ENCODE measurements at regions not wholly inside any gene's neighbourhood (a gene's known extent, or its start where the extent isn't known, plus 50 kb on each side); places are given as distances from the start of the nearest gene placed in this dataset.

DNA sequence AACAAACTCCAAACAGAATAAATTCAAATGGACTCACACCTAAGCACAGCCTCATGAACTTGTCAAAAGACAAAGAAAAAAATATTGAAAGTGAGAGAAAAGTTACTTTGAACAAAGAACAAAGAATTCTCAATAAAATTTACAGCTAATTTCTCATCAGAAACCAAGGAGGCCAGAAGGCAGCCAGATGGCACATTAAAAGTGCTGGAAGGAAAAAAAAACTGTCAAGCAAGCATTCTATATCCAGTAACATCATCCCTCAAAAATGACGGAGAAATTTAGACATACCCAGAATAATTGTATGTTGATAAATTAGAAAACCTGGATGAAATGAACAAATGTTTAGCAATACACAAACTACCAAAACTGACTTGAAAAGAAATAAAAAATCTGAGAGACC is 129.8 kb upstream of the UQCRFS1 start:
- no peaks in the 10 kb centered on the region for H3K36me3 ChIP-seq (ENCODE audit: insufficient read depth, low read length)
- H3K4me3 ChIP-seq (ENCODE audit: low read length) = no peak overlapping the region
- peaks cover 50% of the 10 kb centered on the region for H3K9me3 ChIP-seq (ENCODE audit: insufficient read depth, low read depth, low read length)
- H3K4me1 ChIP-seq (ENCODE audit: insufficient read depth, low read length) = no peaks in the 10 kb centered on the region
- H3K27ac ChIP-seq (ENCODE audit: low read depth, low read length) = no peak overlapping the region
- H3K9ac ChIP-seq (ENCODE audit: low read depth, low read length) = no peak overlapping the region
- H3K27me3 ChIP-seq (ENCODE audit: insufficient read depth, low read length) = no peaks in the 10 kb centered on the region
- no CpG with 5 or more reads among the region's 1 CpG for WGBS

DNA sequence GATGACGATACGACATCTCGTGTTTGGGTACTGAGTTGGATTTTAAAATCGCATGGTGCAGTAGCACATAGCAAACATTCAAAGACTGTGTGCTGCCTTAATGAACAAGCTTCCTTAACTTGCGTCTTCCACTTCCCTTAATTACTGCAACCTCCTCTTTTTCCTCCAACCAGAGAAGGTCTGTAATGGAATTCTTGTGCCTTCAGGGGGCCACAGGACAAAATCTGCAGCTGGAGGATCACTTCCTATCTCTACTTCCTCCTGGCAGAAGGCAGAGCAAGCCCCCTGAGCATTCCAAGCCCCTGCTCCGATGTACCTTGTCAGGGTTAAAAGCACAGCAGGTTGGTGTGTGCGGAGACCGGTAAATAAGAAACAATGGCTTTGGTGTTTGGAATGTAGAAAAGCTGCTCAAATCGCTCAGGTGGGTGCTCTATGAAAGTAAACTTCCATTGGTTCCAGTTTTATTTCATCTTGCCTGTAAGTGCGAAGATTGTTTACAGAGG is 151.3 kb upstream of the UQCRFS1 start:
- Histone ChIP-seq H3K4me3 (ENCODE audit: low read length) (no peak overlapping the region), H3K9me3 (ENCODE audit: insufficient read depth, low read depth, low read length) (0 out of 2 replicates have a peak, but pooled peaks cover 4% of the 10 kb centered on the region), H3K36me3 (ENCODE audit: insufficient read depth, low read length) (no peaks in the 10 kb centered on the region), H3K9ac (ENCODE audit: low read depth, low read length) (no peak overlapping the region), H3K4me1 (ENCODE audit: insufficient read depth, low read length) (peaks cover 30% of the 10 kb centered on the region), H3K27ac (ENCODE audit: low read depth, low read length) (no peak overlapping the region), H3K27me3 (ENCODE audit: insufficient read depth, low read length) (no peaks in the 10 kb centered on the region)
- WGBS = 69% methylated on average over 10 of the region's 10 CpGs

GRCh38 chr19:29364999-29365398 is 152.0 kb upstream of the UQCRFS1 start:
- Histone ChIP-seq H3K27me3 (ENCODE audit: insufficient read depth, low read length) (no peaks in the 10 kb centered on the region), H3K9me3 (ENCODE audit: insufficient read depth, low read depth, low read length) (0 out of 2 replicates have a peak, but pooled peaks cover 4% of the 10 kb centered on the region), H3K9ac (ENCODE audit: low read depth, low read length) (no peak overlapping the region), H3K27ac (ENCODE audit: low read depth, low read length) (no peak overlapping the region), H3K36me3 (ENCODE audit: insufficient read depth, low read length) (no peaks in the 10 kb centered on the region), H3K4me1 (ENCODE audit: insufficient read depth, low read length) (peaks cover 30% of the 10 kb centered on the region), H3K4me3 (ENCODE audit: low read length) (no peak overlapping the region)
- 93% methylated on average over 1 of the region's 1 CpG for WGBS

GRCh38 chr19:29365836-29366417 is 153.0 kb upstream of the UQCRFS1 start:
- Histone ChIP-seq H3K9ac (ENCODE audit: low read depth, low read length) (no peak overlapping the region), H3K4me1 (ENCODE audit: insufficient read depth, low read length) (peaks cover 30% of the 10 kb centered on the region), H3K4me3 (ENCODE audit: low read length) (no peak overlapping the region), H3K27ac (ENCODE audit: low read depth, low read length) (no peak overlapping the region), H3K9me3 (ENCODE audit: insufficient read depth, low read depth, low read length) (0 out of 2 replicates have a peak, but pooled peaks cover 4% of the 10 kb centered on the region), H3K27me3 (ENCODE audit: insufficient read depth, low read length) (no peaks in the 10 kb centered on the region), H3K36me3 (ENCODE audit: insufficient read depth, low read length) (no peaks in the 10 kb centered on the region)

- H3K27ac ChIP-seq (ENCODE audit: low read depth, low read length) = no peak overlapping the region
- H3K9me3 ChIP-seq (ENCODE audit: insufficient read depth, low read depth, low read length) = 0 out of 2 replicates have a peak, but pooled peaks cover 4% of the 10 kb centered on the region
- WGBS = 93% methylated on average over 10 of the region's 10 CpGs
- H3K9ac ChIP-seq (ENCODE audit: low read depth, low read length) = no peak overlapping the region
- H3K36me3 ChIP-seq (ENCODE audit: insufficient read depth, low read length) = no peaks in the 10 kb centered on the region
- no peak overlapping the region for H3K4me3 ChIP-seq (ENCODE audit: low read length)
- H3K27me3 ChIP-seq (ENCODE audit: insufficient read depth, low read length) = no peaks in the 10 kb centered on the region
- H3K4me1 ChIP-seq (ENCODE audit: insufficient read depth, low read length) = peaks cover 30% of the 10 kb centered on the region
Measured at GRCh38 chr19:29366757-29367156, 153.8 kb upstream of the UQCRFS1 start.

DNA sequence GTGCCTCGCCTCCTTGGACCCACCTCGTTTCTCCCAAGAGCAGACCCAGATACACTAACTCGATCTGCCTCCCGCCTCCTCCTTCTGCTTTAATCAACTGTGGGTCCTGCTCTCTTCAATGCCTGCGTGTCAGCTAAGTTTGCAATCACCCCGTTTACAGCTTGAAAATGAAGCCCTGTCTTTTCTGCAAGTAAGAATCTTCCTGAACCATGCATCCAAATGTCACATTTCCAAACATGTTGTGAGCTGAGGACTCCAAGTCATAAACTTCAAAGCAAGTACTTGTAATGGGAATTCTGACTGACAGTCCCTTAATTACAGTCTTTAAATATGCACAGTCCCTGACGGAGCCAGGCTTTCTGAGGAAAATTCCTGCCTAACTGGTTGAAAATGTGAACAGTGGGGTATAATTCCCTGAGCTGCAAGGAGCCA is 154.9 kb upstream of the UQCRFS1 start:
- 17% methylated on average over 7 of the region's 7 CpGs for WGBS
- no peaks in the 10 kb centered on the region for H3K9me3 ChIP-seq (ENCODE audit: insufficient read depth, low read depth, low read length)

DNA sequence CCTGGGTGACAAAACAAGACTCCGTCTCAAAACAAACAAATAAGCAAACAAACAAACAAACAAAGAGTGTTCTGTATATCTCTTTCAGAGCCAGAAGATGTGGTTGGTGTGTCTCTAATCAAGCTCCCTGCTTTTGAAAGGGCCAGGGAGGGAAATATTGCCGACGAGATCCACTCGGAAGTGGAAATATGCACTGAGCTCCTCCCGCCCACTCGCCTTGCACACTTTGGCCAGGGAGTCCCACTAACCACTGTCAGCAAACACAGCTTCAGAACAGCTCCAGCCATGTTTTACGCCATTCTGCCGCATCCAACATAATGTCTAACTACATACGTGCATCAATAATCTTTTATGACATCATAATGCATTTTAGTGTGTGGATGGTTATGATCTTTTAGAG is 155.5 kb upstream of the VSTM2B start:
- H3K36me3 ChIP-seq (ENCODE audit: insufficient read depth, low read length) = no peaks in the 10 kb centered on the region
- no peaks in the 10 kb centered on the region for H3K9me3 ChIP-seq (ENCODE audit: insufficient read depth, low read depth, low read length)
- no peak overlapping the region for H3K9ac ChIP-seq (ENCODE audit: low read depth, low read length)
- H3K27ac ChIP-seq (ENCODE audit: low read depth, low read length) = no peak overlapping the region
- H3K27me3 ChIP-seq (ENCODE audit: insufficient read depth, low read length) = no peaks in the 10 kb centered on the region
- H3K4me3 ChIP-seq (ENCODE audit: low read length) = no peak overlapping the region
- peaks cover 18% of the 10 kb centered on the region for H3K4me1 ChIP-seq (ENCODE audit: insufficient read depth, low read length)
- WGBS = 96% methylated on average over 9 of the region's 9 CpGs

More for the DNA sequence above, 154.9 kb upstream of the UQCRFS1 start:
- Histone ChIP-seq H3K36me3 (ENCODE audit: insufficient read depth, low read length) (no peaks in the 10 kb centered on the region), H3K27me3 (ENCODE audit: insufficient read depth, low read length) (no peaks in the 10 kb centered on the region), H3K4me1 (ENCODE audit: insufficient read depth, low read length) (peaks cover 30% of the 10 kb centered on the region), H3K27ac (ENCODE audit: low read depth, low read length) (no peak overlapping the region; the same call in 1 of the 2 replicates), H3K4me3 (ENCODE audit: low read length) (no peak overlapping the region), H3K9ac (ENCODE audit: low read depth, low read length) (no peak overlapping the region)

GRCh38 chr19:29371251-29372090 is 154.3 kb upstream of the VSTM2B start:
- no peak overlapping the region for H3K27ac ChIP-seq (ENCODE audit: low read depth, low read length)
- peaks cover 18% of the 10 kb centered on the region for H3K4me1 ChIP-seq (ENCODE audit: insufficient read depth, low read length)
- H3K27me3 ChIP-seq (ENCODE audit: insufficient read depth, low read length) = no peaks in the 10 kb centered on the region
- H3K4me3 ChIP-seq (ENCODE audit: low read length) = no peak overlapping the region
- WGBS = 86% methylated on average over 7 of the region's 7 CpGs
- no peak overlapping the region for H3K9ac ChIP-seq (ENCODE audit: low read depth, low read length)
- H3K9me3 ChIP-seq (ENCODE audit: insufficient read depth, low read depth, low read length) = no peaks in the 10 kb centered on the region
- H3K36me3 ChIP-seq (ENCODE audit: insufficient read depth, low read length) = no peaks in the 10 kb centered on the region

- Histone ChIP-seq H3K36me3 (ENCODE audit: insufficient read depth, low read length) (no peaks in the 10 kb centered on the region), H3K27me3 (ENCODE audit: insufficient read depth, low read length) (no peaks in the 10 kb centered on the region), H3K27ac (ENCODE audit: low read depth, low read length) (no peak overlapping the region), H3K9ac (ENCODE audit: low read depth, low read length) (no peak overlapping the region), H3K4me1 (ENCODE audit: insufficient read depth, low read length) (peaks cover 17% of the 10 kb centered on the region), H3K9me3 (ENCODE audit: insufficient read depth, low read depth, low read length) (no peaks in the 10 kb centered on the region), H3K4me3 (ENCODE audit: low read length) (no peak overlapping the region)
- 89% methylated on average over 5 of the region's 5 CpGs for WGBS
Measured at GRCh38 chr19:29372091-29372415, 153.7 kb upstream of the VSTM2B start.

GRCh38 chr19:29372461-29372860 is 153.3 kb upstream of the VSTM2B start:
- Histone ChIP-seq H3K4me1 (ENCODE audit: insufficient read depth, low read length) (peaks cover 12% of the 10 kb centered on the region), H3K4me3 (ENCODE audit: low read length) (no peak overlapping the region), H3K9ac (ENCODE audit: low read depth, low read length) (no peak overlapping the region), H3K36me3 (ENCODE audit: insufficient read depth, low read length) (no peaks in the 10 kb centered on the region), H3K9me3 (ENCODE audit: insufficient read depth, low read depth, low read length) (no peaks in the 10 kb centered on the region), H3K27ac (ENCODE audit: low read depth, low read length) (no peak overlapping the region), H3K27me3 (ENCODE audit: insufficient read depth, low read length) (no peaks in the 10 kb centered on the region)
- 91% methylated on average over 3 of the region's 3 CpGs for WGBS

DNA sequence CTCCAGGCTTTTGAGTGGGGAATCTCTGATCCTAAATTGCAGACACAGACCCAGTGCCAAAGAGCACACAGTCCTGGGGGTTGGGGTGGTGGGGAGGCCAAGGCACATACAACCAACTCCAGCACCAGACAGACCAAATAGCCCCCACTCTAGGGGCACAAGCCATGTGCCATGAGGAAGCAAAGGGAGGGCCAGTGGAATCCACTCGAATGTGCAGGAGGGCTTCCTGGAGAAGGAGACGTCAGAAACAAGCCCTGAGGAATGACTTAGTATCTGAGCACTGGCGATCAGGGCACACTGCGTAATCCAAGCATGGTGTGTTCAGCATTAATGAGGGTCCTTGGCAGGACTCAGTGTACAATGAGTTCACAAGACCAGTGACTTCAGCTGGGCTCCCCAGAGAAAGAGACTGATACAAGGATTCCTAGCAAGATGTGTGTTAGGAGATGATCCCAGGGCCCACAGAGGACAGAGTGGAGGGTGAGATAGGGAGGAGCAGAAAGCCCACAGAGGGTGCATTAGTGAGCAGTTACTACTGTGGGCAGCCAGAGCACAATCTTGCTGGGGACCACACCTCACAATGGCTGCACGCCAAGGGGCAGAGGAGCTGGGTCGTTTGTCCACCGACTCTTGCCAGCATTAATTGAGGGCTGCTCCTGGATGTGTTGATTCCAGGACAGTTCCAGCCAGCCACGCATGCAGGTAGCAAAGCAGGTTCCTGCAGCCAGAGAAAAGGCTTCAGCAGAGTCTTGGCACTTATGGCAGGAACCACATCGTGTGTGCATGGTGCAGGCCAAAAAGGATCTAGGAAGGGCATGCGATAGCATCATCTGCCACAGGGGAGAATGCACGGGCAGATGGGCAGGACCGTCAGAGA is 152.6 kb upstream of the VSTM2B start:
- H3K4me3 ChIP-seq (ENCODE audit: low read length) = no peak overlapping the region
- no peaks in the 10 kb centered on the region for H3K9me3 ChIP-seq (ENCODE audit: insufficient read depth, low read depth, low read length)
- no peaks in the 10 kb centered on the region for H3K36me3 ChIP-seq (ENCODE audit: insufficient read depth, low read length)
- 86% methylated on average over 12 of the region's 12 CpGs for WGBS
- H3K4me1 ChIP-seq (ENCODE audit: insufficient read depth, low read length) = peaks cover 6% of the 10 kb centered on the region
- H3K9ac ChIP-seq (ENCODE audit: low read depth, low read length) = no peak overlapping the region
- no peaks in the 10 kb centered on the region for H3K27me3 ChIP-seq (ENCODE audit: insufficient read depth, low read length)
- no peak overlapping the region for H3K27ac ChIP-seq (ENCODE audit: low read depth, low read length)
